ENCODE measurements at regions not wholly inside any gene's neighbourhood (a gene's known extent, or its start where the extent isn't known, plus 50 kb on each side); places are given as distances from the start of the nearest gene placed in this dataset.

DNA sequence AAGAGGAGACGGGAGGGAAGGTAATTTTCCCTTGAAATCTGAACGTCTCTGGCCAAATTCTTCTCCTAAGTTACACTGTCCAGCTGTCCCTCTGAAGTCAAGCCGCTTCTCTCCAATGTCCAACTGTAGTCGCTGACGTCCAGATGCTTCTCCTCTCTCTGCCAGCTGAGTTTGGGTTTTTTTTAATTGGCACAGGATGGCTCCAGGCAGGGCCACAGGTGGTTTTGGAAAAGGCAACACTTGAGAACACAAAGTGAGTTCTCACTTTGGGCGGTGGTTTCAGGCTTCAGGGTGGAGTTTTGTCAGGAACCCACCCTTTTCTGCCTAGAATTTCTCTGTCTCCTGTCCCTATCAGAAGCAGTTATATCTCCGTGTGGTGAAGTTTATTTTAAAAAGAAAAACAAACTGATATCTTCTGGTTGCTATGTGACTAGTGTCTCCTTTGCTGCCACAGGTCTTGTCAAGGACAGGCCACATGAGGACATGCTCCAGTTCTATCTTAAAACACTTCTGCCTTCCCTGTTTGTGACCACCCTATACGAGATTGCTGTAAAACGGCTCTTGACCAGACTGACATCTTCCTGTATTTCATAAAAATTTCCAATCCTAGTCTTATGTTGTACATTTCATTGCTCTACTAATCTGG, 472.3 kb upstream of the ADGRL4 start:
- H3K36me3 ChIP-seq (ENCODE audit: low read depth, missing control alignments): no peaks in the 10 kb centered on the region
- no peak for TF ChIP-seq POLR2A (IDR thresholded peaks at IDR 0.05)
- no peak for TF ChIP-seq CTCF (IDR thresholded peaks at IDR 0.05)
- intact Hi-C loops (cut with DNase I; ENCODE audit: low total_unique reads): no loop called here
- H3K27me3 ChIP-seq: no peaks in the 10 kb centered on the region
- H3K27ac ChIP-seq: no peak overlapping the region
- no peak for DNase-seq
- 65 to 74% methylated on average over 9 of the region's 9 CpGs for WGBS, 2 donors
- no peaks in the 10 kb centered on the region for H3K9me3 ChIP-seq
- peak overlapping the region in 1 of 2 donors; percentile 43 for H3K4me3 ChIP-seq
- no peaks in the 10 kb centered on the region for H3K4me1 ChIP-seq

- intact Hi-C loops (cut with DNase I; ENCODE audit: low total_unique reads): no loop called here
- no peaks in the 10 kb centered on the region for H3K4me1 ChIP-seq
- 65 to 77% methylated on average over 13 to 17 of the region's 19 CpGs for WGBS, 2 donors
Measured at GRCh38 chr1:79478160-79478559, 471.6 kb upstream of the ADGRL4 start.

GRCh38 chr1:79472067-79472656, 465.6 kb upstream of the ADGRL4 start:
- Histone ChIP-seq H3K4me1 (no peaks in the 10 kb centered on the region), H3K27ac (no peak overlapping the region), H3K36me3 (ENCODE audit: low read depth, missing control alignments) (no peaks in the 10 kb centered on the region), H3K27me3 (no peaks in the 10 kb centered on the region), H3K4me3 (no peak overlapping the region), H3K9me3 (no peaks in the 10 kb centered on the region)
- TF ChIP-seq CTCF (IDR thresholded peaks at IDR 0.05) (no peak), POLR2A (IDR thresholded peaks at IDR 0.05) (no peak)
- no peak for DNase-seq
- intact Hi-C loops (cut with DNase I; ENCODE audit: low total_unique reads): no loop called here
- WGBS, 2 donors: 85 to 89% methylated on average over 4 of the region's 4 CpGs

More at GRCh38 chr1:79478160-79478559, 471.6 kb upstream of the ADGRL4 start:
- no peak for TF ChIP-seq POLR2A (IDR thresholded peaks at IDR 0.05)
- TF ChIP-seq CTCF (IDR thresholded peaks at IDR 0.05): no peak
- no peaks in the 10 kb centered on the region for H3K9me3 ChIP-seq
- H3K36me3 ChIP-seq (ENCODE audit: low read depth, missing control alignments): no peaks in the 10 kb centered on the region
- no peak overlapping the region for H3K27ac ChIP-seq
- no peak for DNase-seq
- H3K27me3 ChIP-seq: no peaks in the 10 kb centered on the region
- peak overlapping the region in 1 of 2 donors; percentile 43 for H3K4me3 ChIP-seq

DNA sequence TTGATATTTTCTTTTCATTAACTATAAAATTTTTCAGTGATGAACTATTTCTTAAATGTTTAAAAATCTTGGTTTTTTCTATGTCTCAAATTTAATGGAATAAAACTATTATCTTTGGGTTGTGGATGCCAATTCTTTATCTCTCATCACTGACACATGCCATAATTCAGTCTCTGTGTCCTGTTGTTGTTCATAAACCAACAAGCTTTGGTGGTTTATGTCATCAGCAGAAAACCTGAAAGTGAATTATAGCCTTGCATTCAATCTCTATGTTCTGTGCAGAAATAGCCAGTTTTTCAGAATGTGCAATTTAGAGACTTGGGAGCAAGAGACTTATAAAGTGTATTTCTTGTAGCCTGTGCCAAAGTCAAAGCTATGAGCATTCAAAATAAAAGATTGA, 462.6 kb upstream of the ADGRL4 start:
- Histone ChIP-seq H3K27me3 (no peaks in the 10 kb centered on the region), H3K36me3 (ENCODE audit: low read depth, missing control alignments) (no peaks in the 10 kb centered on the region), H3K4me3 (no peak overlapping the region), H3K9me3 (no peaks in the 10 kb centered on the region), H3K27ac (no peak overlapping the region), H3K4me1 (no peaks in the 10 kb centered on the region)
- no peak for TF ChIP-seq POLR2A (IDR thresholded peaks at IDR 0.05)
- no peak for TF ChIP-seq CTCF (IDR thresholded peaks at IDR 0.05)
- intact Hi-C loops (cut with DNase I; ENCODE audit: low total_unique reads): no loop called here
- no peak for DNase-seq
